PFSK-1 (cell line): ENCODE measurements at regions not wholly inside any gene's neighbourhood (a gene's known extent, or its start where the extent isn't known, plus 50 kb on each side); places are given as distances from the start of the nearest gene placed in this dataset.

Experiments used
- FOXP2 ChIP-seq: optimal IDR thresholded peaks from 2 replicates; pipeline ENCODE3; 2011; ENCODE audit warnings: borderline replicate concordance, control low read depth, inconsistent platforms; ENCODE audit not compliant: insufficient read depth; ENCODE audit errors: extremely low read length, extremely low read depth
- POLR2AphosphoS5 ChIP-seq: IDR thresholded peaks from 2 replicates; pipeline ENCODE4 v1.6.1; 2012; ENCODE audit warnings: low read depth, mild to moderate bottlenecking, control low read depth, low read length, moderate library complexity
- SIN3A ChIP-seq: IDR thresholded peaks from 2 replicates; pipeline ENCODE4 v1.6.1; 2012; ENCODE audit warnings: mild to moderate bottlenecking, low read length, moderate library complexity, borderline replicate concordance; ENCODE audit not compliant: insufficient read depth
- TAF1 ChIP-seq: IDR thresholded peaks from 2 replicates; pipeline ENCODE4 v1.6.1; 2012; ENCODE audit warnings: low read length, control low read depth, borderline replicate concordance; ENCODE audit not compliant: insufficient read depth
- TF ChIP-seq, protein P1 (sequence below), 2 experiments: IDR thresholded peaks; 2 replicates each; pipeline versions ENCODE4 v1.6.1 to v1.8.0; 2011 to 2012; ENCODE audit warnings: low read depth in 2 of 2, low read length in 2 of 2, control low read depth in 1 of 2, inconsistent platforms in 1 of 2, mild to moderate bottlenecking in 1 of 2, moderate library complexity in 1 of 2; ENCODE audit not compliant: insufficient read depth in 1 of 2

DNA sequence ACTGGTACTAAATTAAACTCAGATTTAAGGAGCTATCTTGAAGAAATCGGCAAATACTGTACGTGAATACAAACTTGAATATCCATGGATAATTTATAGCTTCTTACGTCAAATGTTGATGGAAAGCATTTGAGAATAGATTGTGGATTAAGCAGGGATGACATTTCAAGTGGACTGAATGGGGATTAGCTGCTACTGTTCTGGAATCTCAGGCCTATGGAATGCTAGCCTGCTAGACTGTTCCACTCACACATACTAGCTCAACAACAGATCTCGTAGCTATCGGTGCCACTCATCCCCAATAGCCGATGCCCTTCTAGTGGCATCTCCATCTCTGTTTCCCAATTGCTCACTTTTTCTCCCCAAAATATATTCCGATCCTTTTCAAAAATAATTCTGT is 62.0 kb upstream of the USP25 start:
- no peak for TF ChIP-seq POLR2AphosphoS5
- no peak for TF ChIP-seq SIN3A
- TF ChIP-seq, protein P1, sequence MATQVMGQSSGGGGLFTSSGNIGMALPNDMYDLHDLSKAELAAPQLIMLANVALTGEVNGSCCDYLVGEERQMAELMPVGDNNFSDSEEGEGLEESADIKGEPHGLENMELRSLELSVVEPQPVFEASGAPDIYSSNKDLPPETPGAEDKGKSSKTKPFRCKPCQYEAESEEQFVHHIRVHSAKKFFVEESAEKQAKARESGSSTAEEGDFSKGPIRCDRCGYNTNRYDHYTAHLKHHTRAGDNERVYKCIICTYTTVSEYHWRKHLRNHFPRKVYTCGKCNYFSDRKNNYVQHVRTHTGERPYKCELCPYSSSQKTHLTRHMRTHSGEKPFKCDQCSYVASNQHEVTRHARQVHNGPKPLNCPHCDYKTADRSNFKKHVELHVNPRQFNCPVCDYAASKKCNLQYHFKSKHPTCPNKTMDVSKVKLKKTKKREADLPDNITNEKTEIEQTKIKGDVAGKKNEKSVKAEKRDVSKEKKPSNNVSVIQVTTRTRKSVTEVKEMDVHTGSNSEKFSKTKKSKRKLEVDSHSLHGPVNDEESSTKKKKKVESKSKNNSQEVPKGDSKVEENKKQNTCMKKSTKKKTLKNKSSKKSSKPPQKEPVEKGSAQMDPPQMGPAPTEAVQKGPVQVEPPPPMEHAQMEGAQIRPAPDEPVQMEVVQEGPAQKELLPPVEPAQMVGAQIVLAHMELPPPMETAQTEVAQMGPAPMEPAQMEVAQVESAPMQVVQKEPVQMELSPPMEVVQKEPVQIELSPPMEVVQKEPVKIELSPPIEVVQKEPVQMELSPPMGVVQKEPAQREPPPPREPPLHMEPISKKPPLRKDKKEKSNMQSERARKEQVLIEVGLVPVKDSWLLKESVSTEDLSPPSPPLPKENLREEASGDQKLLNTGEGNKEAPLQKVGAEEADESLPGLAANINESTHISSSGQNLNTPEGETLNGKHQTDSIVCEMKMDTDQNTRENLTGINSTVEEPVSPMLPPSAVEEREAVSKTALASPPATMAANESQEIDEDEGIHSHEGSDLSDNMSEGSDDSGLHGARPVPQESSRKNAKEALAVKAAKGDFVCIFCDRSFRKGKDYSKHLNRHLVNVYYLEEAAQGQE (IDR thresholded peaks at IDR 0.05; ENCODE audit: insufficient read depth in 1 of 2, low read depth in 2 of 2, low read length in 2 of 2), result no peak
- TF ChIP-seq FOXP2, result no peak
- TF ChIP-seq TAF1, result no peak

DNA sequence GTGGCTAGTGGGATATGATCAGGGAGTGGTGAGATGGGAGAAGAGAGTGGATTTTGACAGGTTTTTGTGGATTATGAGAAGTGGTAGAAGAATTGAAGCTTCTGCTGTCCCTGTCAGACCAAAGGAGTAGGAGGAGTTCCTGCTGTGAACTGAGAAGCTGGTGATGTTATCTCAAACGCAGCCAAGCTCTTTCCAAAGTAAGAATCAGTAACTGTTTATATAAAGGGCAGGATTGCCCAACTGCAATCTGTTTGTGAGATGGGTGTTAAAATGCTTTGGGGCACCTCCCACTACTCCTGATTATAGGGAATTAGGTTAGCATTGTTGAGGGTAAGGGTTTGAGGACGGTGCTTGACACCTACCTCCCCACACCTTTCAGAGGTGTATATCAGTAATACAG is 60.5 kb upstream of the USP25 start:
- TF ChIP-seq SIN3A, result no peak
- TF ChIP-seq TAF1, result no peak
- TF ChIP-seq, protein P1 (IDR thresholded peaks at IDR 0.05; ENCODE audit: insufficient read depth in 1 of 2, low read depth in 2 of 2, low read length in 2 of 2), result no peak
- no peak for TF ChIP-seq FOXP2
- no peak for TF ChIP-seq POLR2AphosphoS5

DNA sequence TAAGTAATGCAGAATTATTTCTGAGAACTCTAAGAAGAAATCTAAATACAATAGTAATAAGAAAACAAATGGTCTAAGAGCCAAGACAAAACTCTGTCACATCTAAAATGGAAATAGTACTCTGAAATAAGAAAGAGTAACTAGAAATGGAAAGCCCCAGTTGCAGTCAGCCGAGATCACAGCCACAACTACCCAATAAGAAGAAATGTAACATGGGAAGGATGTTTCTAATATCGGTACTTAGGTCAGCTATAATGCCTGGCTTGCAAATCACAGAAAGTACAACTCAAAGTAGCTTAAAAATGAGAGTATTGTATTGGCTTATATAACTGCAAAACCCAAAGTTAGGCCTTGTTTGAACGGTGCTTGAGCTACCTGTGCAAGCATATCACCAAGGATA is 58.6 kb upstream of the USP25 start:
- TF ChIP-seq, protein P1 (IDR thresholded peaks at IDR 0.05; ENCODE audit: insufficient read depth in 1 of 2, low read depth in 2 of 2, low read length in 2 of 2), result no peak
- TF ChIP-seq TAF1 (no peak), POLR2AphosphoS5 (no peak), FOXP2 (no peak), SIN3A (no peak)

DNA sequence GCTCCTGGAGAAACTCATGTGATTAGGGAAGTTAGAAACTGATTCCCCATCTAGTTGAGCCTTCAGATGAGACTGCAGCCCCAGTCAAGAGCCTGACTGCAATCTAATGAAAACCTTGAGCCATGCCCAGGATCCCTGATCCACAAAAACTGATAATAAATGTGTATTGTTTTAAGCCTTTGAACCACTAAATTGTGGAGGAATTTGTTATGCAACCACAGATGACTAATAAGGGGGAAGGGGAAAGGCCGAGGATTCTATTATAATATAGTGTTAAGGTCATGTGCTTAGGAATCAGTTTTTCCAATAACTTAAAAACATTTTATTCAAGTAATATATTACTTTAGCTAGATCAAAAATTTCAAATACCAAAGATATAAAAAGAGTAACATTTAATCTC is 52.8 kb upstream of the USP25 start:
- TF ChIP-seq SIN3A, result no peak
- no peak for TF ChIP-seq POLR2AphosphoS5
- TF ChIP-seq, protein P1 (IDR thresholded peaks at IDR 0.05; ENCODE audit: insufficient read depth in 1 of 2, low read depth in 2 of 2, low read length in 2 of 2), result no peak
- TF ChIP-seq FOXP2, result no peak
- no peak for TF ChIP-seq TAF1

DNA sequence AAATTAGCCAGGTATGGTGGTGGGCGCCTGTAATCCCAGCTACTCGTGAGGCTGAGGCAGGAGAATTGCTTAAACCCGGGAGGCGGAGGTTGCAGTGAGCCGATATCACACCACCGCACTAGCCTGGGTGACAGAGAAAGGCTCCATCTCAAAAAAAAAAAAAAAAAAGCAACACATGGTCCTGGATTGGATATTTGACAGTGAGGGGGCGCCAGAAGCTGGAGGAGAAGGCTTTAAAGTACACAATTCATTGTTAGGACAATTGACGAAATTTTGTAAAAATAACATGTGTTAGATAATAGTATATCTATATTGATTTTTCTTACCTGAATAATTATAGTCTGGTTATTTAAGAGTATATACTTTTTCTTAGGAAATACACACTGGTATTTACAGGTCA is 50.2 kb upstream of the USP25 start:
- no peak for TF ChIP-seq POLR2AphosphoS5
- TF ChIP-seq TAF1, result no peak
- TF ChIP-seq FOXP2, result no peak
- TF ChIP-seq, protein P1 (IDR thresholded peaks at IDR 0.05; ENCODE audit: insufficient read depth in 1 of 2, low read depth in 2 of 2, low read length in 2 of 2), result no peak
- no peak for TF ChIP-seq SIN3A
